ENCODE measurements at regions not wholly inside any gene's neighbourhood (a gene's known extent, or its start where the extent isn't known, plus 50 kb on each side); places are given as distances from the start of the nearest gene placed in this dataset.
"Not testable (repeated sequence)": the region's sequence is repeated elsewhere in the genome, so short reads cannot be mapped to it uniquely, and the experiment has no call there.

DNA sequence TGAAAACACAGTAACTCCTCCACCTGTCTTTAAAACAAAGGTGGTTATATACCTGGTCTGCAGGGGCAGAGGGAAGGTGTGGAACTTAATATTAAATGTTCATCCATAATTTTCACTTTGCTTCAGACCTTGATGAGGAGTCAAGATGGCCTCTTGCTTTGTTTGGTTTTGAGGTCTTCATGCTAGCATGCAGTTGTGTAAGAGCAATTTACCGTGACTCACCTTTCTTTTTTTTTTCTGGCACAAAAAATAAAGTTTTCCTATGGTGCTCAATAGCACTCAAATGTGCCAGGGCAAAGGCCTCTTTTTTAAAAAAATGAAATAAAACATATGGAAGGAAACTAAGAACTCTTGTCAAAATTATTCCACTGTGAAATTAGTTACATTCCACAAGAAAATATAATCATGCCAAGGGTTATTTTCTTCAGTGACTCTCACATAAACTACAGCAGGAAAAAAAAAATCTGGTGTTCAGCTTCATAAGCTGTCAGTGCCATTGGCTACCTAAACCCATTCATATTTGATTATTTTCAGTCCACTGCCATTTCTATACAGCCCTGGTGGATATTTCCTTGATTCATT, 128.2 kb downstream of the SLC7A11 start:
- DNase-seq (ENCODE audit: low spot score) = no peak

DNA sequence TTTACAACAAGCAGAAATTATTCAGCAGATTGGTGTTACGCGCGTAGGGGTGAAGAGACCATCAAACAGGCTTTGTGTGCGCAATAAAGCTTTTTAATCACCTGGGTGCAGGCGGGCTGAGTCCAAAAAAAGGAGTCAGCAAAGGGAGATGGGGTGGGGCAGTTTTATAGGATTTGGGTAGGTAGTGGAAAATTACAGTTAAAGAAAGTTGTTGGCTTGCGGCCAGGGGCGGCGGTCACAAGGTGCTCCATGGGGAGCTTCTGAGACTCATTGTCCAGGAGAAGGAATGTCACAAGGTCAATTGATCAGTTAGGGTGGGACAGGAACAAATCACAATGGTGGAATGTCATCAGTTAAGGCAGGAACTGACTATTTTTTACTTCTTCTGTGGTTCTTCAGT, 129.3 kb downstream of the SLC7A11 start:
- DNase-seq (ENCODE audit: low spot score) = not testable (repeated sequence)

DNA sequence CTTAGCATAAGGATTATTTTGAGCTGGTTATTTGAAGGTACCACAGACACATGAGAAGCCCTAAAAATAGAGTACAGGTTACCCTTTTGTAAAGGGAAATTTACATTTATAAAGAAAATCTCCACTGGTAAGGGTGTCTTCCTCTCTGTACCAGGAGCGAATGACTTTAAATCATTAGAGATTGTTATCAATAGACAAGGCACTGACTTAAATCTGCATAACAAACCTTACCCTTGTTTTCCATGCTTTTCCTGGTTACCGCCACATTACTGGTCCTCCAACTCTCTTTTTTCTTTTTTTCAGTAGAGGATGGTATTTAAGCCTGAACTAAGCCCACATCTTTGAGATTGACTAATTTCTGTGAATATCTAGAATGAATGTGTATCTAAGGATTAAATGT, 129.8 kb downstream of the SLC7A11 start:
- no peak for DNase-seq (ENCODE audit: low spot score)

DNA sequence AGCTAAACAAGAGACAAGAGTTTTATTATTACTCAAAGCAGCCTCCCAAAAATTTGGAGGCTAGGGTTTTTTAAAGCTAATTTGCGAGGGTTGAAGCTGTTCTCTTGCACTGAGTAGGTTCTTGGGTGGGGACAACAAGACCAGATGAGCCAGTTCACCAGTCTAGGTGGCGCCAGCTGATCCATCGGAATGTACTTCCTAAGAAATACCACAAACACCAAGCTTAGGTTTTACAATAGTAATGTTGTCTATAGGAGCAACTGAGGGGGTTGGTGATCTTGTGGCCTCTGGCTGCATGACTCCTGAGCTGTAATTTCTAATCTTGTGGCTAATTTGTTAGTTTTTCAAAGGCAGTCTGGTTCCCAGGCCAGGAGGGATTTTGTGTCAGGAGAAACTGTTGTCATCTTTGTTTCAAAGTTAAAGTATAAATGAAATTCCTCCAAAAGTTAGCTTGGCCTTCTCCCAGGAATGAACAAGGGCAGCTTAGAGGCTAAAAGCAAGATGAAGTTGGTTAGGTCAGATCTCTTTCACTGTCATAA, 130.6 kb downstream of the SLC7A11 start:
- DNase-seq (ENCODE audit: low spot score) = no peak

DNA sequence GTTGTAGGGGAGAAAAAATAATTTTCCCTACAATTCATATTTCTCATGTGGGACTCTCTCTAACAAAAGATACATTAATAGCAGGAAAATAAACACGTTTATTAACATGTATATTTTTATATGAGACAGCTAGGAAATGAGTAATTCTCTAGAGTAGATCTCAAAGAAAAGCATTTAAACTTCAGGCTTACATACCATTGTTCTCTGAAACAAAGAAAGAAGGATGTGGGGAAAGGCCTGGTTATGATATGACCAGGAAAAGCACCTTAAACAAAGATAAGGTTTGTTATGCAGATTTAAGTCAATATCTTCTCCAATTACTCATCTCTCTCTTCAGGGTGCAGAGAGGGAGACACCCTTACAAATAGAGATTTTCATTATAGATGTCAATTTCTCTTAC, 131.3 kb downstream of the SLC7A11 start:
- DNase-seq (ENCODE audit: low spot score) = no peak

DNA sequence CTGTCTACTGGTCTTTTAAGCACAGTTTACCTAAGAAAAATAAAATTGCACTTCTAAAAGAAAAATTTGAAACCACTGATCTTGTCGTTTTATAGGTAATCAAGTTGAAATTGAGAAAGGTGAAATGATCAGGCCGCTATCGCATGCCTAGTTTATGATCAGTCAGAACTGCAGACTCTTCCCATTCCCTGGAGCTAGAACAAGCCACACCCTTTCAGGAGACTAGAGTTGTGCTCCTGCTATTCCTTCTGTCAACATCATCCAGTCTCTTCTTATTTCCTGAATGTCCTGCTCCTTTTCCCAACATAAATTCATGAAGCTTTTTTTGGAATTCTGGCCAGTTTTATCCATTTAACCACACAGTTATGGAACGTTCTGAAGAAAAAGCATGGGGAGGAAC, 135.1 kb downstream of the SLC7A11 start:
- no peak for DNase-seq (ENCODE audit: low spot score)

DNA sequence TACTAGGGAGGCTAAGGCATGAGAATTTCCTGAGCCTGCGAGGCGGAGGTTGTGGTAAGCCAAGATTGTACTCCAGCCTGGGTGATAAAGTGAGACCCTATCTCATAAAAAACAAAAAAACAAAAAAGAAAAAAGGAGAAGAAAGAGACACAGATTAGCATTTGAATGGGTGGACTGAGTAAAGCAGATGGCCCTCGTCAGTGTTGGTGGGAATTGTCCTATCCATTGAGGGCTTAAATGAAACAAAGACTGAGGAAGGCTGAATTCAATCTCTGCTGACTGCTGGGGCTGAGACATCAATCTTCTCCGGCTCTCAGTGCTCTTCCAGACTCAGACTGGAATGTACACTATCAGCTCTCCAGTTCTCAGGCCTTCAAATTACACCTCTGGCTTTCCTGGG, 136.8 kb downstream of the SLC7A11 start:
- DNase-seq (ENCODE audit: low spot score) = no peak

DNA sequence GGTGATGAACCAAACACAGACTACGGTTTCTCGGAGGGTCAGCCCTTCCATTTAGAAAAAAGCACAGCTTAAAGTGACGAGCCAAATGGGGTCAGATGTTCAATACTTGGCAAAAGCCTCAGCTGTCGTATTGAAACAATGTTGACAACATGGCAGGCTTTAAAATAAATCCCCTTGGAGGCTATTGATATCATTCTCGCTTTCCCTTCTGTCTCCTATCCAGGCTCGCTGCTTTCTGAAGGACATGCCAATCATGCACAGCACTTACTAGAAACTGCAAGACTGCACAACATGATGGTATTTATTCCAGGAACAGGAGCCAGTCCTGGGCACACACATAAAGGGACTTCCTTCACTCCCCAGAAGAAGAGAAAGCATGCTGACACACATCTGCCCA, 137.9 kb downstream of the SLC7A11 start:
- DNase-seq (ENCODE audit: low spot score) = no peak

DNA sequence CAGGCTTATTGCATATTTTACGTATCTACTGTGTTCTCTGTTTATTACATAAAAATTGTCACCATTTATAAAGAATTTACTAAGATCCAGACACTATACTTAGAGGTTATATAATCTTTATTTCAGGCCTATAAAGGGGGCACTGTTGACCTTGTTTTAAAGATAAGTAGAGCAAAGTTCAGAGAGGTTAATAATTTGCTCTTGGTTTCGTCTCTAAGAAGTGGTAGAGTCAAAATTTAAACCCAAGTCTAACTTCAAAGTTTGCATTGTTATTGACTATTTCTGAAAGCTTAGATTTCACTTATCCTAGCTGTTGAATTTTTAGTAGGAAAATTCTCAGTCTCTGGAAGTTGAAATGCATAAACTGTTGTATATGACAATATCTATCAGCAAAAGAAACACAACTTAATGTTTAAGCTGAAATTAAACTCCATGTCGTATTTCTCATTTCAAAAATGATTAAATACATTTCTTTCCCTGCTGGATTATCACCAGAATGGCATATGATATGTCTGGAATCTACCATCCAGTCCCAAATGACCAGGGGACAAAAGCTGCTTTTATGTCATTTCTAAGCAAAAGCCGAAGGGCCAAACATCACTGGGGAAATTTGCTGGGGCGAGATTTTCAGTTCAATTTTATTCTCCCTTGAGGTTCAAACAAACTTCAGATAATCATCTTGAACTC, 138.4 kb downstream of the SLC7A11 start:
- no peak for DNase-seq (ENCODE audit: low spot score)

DNA sequence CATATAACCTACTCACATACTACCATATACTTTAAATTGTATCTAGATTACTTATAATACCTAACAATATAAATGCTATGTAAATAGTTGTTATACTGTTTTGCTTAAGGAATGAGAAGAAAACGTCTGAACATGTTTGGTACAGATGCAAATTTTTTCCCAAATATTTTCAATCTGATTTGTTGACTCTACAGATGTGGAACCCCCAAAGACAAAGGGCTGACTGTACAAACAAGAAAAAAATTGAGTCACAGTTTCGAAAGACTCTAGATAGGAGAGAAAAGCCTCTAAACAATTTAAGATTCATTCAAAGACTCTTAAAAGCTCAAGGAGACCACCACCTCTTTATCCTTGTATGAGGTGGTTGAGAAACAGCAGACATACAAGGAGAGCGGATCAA, 142.8 kb downstream of the SLC7A11 start:
- DNase-seq (ENCODE audit: low spot score) = no peak

DNA sequence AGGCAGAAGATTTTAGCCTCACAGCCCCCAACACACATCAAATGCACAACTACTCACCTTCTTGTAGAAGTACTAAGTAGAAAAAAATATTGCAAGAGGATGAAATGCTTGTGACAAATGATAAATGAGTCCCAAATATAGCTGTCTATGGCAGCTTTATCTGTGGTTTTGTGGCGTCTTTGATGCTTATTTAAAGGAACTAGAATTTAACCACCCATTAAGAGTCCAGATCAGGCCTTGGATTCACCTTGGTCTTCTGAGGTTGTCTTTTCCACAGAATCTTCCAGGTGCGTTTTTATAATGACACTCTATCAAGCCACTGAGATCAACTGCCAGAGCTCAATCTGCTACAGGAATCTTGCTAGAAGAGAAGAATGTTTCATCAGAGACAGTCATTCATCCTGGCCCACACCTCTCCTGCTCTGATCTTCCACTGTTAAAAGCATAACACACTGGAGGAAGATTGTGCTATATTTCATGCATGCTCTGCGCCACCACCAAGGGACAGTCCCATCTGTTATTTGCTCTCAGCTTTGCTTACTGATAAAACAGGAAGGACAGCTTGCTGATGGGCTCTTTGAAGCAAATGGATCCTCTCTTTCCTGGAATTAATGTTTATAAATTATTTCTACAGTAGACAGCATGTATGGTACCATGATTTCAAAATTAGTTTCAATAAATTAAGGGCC, 144.1 kb downstream of the SLC7A11 start:
- DNase-seq (ENCODE audit: low spot score) = peak; percentile 10

DNA sequence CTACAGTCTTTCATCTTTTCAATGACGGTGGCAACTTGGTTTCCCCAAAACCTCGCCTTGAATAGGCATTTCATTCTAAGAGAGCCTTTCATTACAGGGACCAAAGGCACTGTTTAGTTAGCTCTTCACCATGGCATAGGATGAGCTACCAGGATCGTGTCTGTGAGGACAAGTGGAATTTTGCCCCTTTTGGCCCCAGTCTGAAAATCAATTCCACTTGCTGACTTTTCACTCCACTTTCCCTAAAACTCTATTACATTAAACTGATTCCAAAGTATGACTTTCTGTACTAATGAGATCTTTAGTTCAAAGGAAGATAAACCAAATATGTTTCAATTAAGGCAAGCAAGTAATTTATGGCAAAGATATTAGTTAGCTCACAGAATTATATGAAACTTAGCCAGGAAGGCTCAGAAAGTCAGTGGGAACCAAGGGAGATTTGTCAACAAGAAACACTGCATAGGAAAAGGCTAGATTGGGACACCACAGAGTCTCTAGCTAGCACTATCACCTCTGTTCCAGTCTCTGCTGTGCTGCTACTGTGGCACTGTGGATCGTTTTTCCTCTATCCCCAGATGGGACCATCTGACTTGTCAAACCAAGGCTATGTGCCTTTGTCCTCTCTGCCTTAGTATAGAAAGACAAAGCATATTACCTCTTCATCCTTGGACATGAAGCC, 145.6 kb downstream of the SLC7A11 start:
- no peak for DNase-seq (ENCODE audit: low spot score)

DNA sequence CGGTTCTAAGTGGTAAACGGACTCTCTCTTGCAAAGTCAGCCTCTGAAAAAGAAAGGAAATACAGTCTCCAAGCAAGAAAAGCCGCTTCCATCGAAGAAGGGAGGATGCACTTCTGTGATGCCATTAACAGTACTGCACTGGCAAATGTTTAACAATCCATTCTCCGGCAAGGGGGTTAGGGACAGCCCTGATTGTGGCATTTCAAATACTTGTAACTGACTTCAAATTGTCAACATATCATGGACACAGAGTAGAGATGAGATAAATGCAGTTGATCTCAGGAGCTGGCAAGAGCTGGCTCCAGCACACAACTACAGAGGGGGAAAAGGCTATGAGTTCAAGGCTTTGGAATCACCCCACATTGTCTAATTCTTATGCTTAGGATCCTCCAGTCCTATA, 146.8 kb downstream of the SLC7A11 start:
- no peak for DNase-seq (ENCODE audit: low spot score)

DNA sequence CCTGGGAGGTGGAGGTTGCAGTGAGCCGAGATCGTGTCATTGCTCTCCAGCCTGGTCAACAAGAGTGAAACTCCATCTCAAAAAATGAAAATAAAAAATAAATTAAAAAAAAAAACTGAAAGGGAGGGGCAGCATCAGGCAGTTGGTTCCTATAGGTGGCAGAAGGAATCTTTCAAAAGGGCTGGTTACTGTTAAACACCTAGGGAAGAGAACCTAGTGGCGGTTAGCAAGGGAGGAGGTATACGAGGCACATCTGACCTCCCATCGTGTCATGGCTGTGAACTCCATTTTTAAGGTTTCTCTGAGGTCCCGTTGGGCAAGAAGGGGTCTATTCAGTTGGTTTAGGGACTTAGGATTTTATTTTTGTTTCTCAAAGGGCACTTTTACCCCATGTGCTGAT, 150.1 kb downstream of the SLC7A11 start:
- DNase-seq (ENCODE audit: low spot score) = no peak

DNA sequence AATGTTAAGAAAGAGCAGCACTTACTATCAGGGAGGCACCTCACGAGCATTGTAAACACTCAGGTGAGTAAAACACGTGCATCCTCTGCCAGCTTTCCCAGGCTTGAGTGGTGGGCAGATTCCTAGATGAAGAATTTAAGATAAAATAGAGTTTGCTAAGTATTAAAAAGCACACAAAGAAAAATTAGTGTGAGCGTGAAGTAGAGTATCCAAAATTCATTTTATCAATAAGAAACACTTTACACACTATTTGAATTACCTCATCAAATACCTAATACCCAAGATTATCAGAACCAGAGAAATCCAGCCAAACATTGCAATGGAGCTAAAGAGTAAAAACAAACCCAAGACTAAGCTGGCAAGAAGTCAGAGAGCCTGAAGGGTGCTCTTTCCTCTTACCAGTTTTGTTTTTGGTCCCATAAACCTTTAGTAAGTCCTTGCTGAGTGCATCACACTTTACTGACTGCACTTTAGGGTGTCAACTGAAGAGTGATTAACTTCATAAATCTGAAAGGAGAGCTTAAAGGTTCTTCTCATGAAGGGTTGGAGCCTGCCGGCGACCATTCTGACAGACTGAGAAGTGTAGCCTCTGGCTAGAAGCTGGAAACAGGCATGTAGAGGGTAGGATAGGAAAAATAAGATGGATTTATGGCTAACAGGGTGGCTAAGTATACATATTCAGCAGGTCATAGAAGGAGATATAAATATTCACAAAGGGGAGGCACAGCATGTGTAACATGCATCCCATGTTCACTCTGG, 151.1 kb downstream of the SLC7A11 start:
- no peak for DNase-seq (ENCODE audit: low spot score)

DNA sequence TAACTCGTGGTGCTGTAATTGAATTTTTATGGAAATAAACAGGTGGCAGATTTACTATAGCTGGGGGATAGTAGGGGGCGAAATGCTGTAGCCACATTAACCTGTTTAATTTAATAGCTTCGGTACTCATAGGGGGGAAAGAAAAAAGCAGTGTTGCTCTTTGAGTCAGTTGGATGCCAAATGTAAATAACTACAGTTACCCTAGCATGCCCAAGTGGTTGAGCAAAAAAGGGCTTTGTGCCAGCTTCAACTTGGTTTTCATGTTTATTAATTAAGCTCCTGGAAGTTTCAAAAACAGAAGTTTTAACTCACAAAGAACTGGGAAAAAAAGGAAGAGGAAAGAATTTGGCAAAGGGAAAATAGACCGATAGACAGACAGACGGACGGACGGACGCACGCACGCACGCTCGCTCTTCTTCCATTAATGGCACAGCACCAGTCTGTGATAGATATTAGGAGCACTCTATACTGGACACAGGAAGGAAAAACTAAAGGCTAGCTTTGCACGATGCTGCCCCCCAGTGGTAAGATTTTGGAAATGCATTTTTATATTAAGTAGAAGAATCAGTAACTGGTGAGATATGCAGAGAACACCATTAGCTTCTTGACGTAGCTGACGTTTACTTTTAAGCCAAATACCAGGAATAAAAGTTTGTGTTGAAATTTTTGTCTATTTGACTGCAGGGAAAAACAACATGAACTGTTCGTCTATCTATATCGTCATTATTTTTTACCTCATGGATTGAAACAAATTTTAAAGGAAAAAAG, 151.8 kb downstream of the SLC7A11 start:
- peak; percentile 87 for DNase-seq (ENCODE audit: low spot score)

DNA sequence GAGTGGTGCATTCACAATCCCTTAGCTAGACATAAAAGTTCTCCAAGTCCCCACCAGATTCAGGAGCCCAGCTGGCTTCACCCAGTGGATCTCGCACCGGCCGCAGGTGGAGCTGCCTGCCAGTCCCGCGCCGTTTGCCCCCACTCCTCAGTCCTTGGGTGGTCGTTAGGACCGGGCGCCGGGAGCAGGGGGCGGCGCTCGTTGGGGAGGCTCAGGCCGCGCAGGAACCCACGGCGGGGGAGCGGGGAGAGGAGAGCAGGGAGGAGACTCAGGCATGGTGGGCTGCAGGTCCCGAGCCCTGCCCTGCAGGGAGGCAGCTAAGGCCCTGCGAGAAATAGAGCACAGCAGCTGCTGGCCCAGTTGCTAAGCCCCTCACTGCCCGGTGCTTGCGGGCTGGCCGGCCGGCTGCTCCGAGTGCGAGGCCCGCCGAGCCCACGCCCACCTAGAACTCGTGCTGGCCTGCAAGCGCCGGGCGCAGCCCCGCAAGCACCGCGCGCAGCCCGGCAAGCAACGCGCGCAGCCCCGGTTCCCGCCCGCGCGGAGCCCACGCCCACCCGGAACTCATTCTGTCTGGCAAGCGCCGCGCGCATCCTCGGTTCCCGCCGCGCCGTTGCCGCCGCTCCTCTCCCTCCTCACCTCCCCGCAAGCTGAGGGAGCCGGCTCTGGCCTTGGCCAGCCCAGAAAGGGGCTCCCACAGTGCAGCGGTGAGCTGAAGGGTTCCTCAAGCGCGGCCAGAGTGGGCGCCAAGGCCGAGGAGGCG, 153.5 kb downstream of the SLC7A11 start:
- no peak for DNase-seq (ENCODE audit: low spot score)

DNA sequence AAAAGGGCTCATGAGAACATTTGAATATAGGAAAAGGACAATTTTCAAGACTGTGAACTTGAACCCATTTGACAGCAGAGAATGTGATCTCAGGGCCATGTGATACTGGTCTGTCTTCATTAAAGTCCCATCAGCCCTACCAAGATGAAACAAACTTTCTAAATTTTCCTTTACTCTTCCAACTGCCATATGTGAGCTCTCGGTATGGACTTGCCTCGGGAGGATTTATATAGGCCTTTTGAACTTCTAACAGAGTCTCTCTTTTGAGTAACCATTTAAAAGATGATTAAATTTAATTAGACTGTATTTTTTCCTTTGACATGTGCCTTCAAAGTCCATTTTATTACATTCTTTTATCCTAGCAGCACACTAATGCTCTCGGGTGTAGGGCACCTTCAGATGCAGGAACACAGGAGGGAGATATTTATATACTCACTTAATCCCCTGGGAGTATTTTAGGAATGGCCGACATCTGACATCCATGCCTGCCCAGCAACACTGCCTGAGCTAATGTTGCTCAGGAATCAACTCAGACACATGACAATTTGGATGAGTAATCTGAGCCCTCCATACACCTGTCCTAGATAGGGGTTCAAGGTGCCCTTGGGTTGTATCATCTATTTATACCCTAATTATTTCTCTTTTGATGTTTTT, 155.0 kb downstream of the SLC7A11 start:
- DNase-seq (ENCODE audit: low spot score) = no peak

DNA sequence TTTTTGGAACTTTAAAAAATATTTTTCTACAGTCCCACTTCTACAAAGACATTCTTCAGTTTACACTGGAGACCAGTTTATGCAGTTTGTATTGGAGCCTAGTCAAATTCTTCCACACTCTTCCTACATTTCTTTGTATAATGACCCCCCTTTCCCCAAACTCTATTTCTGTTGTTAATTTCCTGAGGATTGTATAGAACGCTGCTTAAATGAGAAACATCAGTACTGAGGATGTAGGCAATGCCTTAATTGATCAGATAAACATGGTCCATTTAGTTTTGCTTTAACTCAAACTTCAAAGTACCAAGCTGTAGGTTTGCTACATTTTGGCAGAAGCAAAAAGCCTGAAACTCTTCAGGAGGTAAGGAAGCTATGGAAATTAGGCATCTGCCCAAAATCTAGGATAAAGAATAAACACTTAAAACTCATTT, 155.5 kb downstream of the SLC7A11 start:
- no peak for DNase-seq (ENCODE audit: low spot score)

DNA sequence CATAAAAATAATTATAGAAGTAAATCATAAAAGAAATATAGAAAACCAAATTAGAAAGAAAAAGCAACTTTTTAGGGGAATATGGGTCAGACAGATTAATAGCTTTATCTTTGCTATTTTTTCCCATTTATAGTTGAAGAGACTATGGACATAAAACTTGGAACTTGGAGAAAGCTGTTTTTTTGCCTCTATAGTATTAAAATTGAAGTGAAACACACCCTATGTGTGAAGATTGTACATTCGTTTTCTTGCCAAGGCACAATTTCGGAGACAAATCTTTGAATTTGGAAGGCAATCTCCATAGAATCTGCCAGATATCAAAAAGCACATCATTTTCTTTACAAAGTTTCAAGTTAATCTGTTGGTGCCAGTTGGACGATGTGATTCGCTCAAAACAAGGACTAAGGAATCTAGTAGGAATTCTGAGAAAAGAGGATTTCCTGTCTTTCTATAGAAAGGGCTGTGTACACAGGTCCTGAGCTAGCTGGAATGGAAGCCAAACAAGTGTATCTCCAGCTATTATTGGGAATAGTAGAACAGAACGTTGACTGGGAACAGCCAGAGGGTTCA, 156.3 kb downstream of the SLC7A11 start:
- DNase-seq (ENCODE audit: low spot score) = no peak
